HCT116 (cell line): ENCODE measurements at regions not wholly inside any gene's neighbourhood (a gene's known extent, or its start where the extent isn't known, plus 50 kb on each side); places are given as distances from the start of the nearest gene placed in this dataset.

Experiments used
- CEBPB ChIP-seq: IDR thresholded peaks from 2 replicates; pipeline ENCODE4 v1.6.1; 2012; ENCODE audit warnings: low read depth
- SRF ChIP-seq: IDR thresholded peaks from 2 replicates; pipeline ENCODE4 v1.6.1; 2012; ENCODE audit warnings: low read depth

GRCh38 chr7:132023466-132023865 lies 467.0 kb upstream of the PODXL start:
- TF ChIP-seq CEBPB (no peak), SRF (no peak)
